Activated CD4-positive, alpha-beta T cell treated with anti-CD3 and anti-CD28 coated beads, Interleukin-2, amount 50 U/mL, for 48 hours (primary cell): ENCODE measurements at regions not wholly inside any gene's neighbourhood (a gene's known extent, or its start where the extent isn't known, plus 50 kb on each side); places are given as distances from the start of the nearest gene placed in this dataset.
"Not testable (repeated sequence)": the region's sequence is repeated elsewhere in the genome, so short reads cannot be mapped to it uniquely, and the experiment has no call there.

Source experiments
- DNase-seq, 2 experiments: peaks; one replicate each; pipeline ENCODE4 v3.0.0-alpha.2; 2020

DNA sequence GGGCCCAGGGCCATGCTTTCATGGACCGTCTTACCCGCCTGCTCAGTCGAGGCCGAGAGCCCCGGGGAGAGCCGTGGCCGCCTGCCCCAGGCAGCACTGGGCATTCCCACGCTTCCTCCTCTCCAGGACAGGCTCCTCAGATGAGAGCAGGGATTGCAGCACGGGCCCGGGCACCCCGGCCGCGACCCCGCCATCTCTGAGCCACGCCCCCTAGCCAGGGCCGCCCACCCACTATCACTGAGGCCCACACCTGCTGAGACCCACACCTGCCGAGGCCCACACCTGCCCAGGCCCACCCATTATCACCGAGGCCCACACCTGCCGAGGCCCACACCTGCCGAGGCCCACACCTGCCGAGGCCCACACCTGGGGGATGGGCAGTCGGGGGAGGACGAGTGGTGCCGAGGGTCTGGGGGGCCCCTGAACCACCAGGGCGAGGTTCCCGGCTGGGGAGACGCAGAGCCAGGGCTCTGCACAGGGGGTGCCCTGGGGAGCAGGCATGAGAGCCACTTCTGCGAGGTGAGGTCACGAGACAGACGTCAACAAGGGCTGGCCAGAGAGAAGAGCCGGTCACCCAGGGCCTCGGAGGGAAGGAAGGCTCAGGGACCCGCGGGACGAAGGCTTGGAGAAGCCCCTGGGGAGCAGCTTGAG is 235.6 kb downstream of the ERMARD start:
- DNase-seq = no peak

DNA sequence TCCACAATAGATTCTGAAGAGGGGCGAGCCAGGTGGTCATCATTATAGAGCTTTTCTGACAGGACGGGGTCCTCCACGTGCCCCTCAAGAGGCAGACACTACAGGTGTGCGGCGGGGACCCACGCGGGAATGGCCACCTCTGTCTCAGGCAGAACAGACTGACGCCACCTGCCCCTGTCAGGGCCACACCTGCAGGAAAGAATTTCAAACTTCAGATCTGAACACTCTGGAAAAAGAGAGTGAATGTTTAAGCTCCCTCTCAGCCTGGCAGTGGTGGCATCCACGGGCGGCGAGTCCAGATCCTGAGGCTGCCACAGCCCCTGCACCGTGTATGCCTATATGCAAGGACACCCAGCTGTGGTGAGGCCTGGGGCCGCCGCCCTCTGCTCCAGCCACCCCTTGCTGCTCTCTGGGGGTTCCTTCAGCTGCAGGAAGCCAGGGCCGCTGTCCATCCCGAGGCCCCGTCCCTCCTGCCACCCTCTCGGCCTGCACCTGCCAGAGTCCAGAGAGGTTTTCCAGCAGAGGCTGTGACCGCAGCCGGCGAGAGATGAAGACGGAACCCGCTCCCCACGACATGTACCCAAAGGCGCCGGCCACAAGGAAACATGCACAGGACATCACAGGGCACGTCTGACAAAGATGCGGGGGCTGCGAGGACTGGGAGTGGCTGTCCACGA is 234.9 kb downstream of the ERMARD start:
- DNase-seq = no peak

DNA sequence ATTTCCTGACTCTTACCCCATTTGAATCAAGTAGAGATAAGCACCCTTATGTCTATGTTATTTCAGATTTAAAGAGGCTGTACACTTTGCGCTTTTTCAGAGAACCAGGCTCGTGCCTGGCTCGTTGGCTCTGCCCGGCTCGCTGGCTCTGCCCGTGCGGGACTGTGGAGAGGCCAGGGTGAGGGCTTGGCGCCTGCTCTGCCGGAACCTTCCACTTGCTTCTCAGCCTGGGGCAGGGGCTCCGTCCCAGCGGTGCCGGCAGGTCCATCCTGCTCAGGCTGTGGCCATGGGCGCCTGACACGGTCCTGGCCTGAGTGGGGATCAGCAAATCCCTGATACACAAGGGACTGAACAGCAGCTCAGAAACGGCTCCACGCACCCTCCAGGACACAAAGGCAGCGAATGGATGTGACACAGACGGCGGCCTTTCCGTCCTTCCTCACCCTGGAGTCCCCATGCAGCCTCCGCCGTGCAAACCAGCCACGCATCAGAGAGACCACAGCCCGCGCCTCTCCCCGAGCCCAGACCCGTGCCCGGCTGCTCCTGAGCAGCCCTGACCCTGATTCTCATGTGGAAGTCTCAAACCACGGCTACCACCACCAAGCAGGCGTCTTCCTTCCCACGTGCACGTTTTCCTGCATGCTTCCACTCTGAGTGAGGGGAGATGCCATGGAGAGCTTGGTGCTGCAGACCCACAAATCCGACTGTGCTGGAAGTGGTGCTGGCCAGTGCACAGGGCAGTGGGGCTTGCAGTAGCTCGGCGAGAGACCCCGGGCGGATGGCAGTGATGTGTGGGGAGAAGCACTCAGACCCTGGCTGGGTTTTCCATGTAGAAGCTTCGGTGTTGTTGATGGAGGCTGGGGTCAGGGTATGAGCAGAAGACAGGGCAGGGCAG is 233.9 kb downstream of the ERMARD start:
- DNase-seq = no peak

DNA sequence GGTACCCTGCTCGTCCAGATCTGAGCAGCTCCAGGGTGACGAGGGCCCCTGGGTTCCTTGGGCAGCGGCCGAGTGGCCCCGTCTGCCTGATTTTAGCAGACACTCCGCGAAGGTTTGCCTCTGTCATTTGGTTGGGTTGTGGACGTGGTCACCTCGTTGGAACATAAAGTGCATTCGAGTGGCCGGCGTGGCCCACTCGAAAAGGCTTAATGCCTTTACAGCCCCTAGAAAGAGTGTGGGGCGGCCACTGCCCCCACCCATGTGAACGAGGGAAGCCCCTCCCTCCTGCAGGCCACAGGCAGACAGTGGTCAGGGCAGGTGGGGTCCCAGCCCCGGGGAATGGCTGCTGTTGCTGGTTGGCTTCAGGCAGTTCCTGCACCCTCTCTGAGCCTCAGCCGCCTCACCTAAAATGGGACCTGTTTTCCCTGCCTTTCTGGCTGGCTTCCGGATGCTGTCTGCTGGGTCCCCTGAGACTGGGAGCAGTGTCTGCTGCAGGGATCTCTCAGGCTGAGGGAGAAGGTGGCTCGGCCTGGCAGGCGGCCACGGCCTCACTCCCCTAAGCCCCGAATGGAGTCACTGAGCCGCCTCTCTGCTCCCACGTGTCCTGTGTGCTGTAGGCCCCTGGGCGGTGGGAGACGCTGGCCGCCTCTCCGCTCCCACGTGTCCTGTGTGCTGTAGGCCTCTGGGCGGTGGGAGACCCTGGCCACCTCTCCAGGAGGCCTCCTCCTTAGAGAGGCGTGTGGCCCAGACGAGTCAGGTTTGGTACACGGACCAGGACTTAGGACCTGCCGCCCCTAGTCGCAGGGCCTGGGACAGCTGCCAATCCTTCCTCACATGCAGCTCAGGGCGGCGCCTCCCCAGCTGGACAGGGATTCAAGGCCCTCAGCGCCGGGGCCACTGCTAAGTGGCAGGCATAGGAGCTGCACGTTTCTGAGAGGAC is 233.0 kb downstream of the ERMARD start:
- no peak for DNase-seq

DNA sequence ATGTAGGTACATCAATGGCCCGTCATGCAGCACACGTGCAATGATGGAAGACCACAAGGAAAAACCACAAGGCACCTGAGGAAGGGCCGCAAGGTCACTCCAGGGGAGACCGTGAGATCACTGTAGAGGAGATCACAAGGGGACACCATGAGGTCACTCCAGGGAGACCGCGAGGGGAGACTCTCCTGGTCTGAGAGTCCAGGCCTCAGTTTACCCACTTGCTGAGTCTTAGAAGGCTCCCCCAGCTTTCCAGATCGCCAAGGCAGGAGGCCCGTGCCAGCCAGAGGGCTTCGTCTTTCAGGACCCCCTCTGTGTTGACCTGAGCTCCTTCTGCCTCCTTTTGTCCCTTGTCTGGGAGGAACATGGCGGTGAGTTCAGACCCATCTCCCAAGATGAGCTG is 232.2 kb downstream of the ERMARD start:
- DNase-seq = no peak

DNA sequence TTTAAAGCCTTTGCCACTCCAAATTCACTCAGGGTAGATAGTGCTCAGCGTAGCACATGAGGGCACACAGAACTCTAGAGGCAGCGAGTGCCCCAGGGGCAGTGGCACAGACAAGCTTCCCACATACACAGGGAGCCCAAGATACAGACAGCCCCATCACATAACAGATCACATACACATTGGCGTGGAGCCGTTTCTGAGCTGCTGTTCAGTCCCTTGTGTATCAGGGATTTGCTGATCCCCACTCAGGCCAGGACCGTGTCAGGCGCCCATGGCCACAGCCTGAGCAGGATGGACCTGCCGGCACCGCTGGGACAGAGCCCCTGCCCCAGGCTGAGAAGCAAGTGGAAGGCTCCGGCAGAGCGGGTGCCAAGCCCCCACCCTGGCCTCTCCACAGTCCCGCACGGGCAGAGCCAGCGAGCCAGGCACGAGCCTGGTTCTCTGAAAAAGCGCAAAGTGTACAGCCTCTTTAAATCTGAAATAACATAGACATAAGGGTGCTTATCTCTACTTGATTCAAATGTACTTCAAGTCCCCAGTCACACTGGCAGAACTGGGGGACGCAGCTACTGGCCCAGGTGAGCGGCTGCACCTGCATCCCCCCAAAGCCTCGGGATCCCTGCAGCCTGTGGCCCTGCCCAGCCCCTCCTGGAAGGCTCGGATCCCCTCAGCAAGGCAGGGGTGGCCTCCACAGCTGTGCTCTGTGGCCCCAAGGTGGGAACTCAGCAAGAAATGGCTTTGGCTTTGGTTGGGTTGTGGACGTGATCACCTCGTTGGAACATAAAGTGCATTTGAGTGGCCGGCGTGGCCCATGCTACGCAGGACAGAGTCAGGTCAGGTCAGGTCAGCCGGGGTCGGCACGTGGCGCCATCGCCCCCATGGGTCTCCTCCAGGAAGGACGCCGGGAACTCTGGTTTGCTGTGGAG is 231.3 kb downstream of the ERMARD start:
- no peak for DNase-seq

DNA sequence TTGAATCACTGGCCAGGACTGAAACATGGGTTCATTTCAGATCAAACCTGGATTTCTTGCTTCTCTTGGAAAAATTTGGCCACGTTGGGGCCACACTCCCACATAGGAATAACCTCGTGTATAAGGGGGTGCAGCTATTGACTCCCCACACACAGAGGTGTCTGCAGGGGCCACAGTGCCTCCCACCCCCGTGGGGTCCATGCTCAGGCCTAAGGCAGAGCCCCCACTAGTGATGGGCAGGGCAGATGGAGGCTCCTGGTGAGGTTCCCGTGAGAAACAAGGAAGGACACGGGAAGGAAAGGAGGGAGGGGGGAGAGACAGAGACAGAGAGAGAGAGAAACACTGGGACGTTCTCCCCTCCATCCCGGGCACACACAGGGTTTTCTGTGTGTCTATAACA is 230.5 kb downstream of the ERMARD start:
- no peak for DNase-seq

DNA sequence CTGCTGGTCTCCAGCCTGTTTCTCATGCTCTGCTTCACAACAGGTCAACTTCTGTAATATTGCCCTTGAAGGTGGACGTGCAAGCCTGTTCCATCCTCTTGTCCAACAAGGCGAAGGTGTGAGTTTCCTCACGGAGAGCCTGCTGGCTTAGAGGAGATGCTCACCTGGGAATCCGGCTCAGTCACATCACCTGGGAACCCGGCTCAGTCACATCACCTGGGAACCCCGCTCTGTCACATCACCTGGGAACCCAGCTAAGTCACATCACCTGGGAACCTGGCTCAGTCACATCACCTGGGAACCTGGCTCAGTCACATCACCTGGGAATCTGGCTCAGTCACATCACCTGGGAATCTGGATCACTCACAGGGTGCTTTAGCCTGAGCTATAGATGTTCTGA is 230.1 kb downstream of the ERMARD start:
- no peak for DNase-seq

DNA sequence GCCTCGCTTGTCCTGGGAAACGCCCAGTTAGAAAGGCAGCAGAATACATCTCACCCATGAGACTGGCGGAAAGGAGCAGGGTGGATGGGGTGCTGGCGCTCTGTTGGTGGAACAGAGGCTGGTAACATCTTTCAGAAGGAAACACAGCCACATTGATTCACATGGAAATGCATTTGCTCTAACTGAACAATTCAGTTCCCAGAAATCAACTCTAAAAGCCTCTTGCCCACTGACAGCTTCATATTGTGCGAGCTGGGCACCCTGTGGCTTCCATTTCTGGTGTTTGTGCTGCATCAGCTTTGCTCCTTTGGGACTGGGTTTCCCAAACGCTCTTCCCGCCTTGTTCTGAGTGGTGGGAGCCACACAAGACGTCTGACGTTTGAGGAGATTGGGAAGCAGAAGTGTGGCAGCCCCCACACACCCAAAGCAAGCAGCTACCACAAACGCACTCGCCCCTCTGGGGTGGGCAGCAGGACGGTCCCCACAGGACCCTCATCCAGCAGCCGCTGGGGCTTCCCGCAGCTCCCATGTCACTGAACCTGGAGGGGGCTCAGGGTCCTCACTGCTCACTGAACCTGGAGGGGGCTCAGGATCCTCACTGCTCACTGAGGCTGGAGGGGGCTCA is 229.5 kb downstream of the ERMARD start:
- no peak for DNase-seq

DNA sequence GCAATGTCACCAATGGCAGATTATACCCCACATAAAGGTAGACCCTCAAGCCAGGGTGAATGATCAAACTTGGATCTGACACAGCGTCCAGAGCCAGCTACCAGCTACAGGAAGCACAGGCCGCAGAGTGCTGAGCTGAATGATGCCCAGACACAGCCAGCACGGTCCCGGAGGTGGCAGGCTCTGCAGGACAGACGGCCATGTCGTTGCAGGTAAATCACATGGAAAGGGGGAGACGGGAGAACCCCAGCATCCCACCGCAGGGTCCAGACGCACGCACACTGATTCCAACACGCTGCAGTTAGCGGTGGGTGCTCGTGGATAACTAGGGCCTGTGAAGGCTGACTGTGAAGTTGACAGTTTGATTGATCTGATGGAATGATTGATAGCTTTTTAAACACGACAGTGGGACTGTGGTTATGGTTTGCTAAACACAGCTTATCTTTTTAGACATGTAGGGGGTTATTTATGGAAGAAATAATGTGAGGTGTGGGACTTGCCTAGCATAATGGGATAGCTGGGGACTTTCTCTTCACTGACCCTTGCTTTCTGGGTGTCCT is 228.5 kb downstream of the ERMARD start:
- DNase-seq = no peak

DNA sequence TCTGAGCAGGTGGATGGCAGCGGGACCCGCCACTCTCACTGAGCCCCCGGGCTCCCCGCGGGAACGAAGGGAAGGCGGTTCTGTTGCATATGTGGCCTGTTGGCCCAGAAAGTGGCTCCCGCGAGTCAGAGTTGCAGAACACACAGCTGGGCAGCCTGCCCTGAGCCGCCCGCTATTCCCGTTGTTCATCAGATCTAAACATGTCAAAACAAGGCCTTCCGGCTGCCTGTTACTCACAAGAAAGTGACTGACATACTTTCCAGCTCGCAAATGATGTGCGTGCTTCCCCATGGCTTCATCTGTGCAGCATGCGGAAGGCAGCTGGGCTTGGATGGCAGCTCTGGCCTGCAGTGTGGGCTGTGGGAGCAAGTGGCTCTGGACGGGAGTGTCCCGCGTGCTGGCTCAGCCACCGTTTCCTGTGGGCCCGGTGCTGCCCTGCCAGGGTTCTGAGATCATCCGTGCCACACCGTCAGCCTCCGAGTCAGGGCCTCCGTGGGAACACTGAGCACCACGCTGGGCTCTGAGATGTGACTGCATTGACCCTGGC is 227.3 kb downstream of the ERMARD start:
- no peak for DNase-seq

DNA sequence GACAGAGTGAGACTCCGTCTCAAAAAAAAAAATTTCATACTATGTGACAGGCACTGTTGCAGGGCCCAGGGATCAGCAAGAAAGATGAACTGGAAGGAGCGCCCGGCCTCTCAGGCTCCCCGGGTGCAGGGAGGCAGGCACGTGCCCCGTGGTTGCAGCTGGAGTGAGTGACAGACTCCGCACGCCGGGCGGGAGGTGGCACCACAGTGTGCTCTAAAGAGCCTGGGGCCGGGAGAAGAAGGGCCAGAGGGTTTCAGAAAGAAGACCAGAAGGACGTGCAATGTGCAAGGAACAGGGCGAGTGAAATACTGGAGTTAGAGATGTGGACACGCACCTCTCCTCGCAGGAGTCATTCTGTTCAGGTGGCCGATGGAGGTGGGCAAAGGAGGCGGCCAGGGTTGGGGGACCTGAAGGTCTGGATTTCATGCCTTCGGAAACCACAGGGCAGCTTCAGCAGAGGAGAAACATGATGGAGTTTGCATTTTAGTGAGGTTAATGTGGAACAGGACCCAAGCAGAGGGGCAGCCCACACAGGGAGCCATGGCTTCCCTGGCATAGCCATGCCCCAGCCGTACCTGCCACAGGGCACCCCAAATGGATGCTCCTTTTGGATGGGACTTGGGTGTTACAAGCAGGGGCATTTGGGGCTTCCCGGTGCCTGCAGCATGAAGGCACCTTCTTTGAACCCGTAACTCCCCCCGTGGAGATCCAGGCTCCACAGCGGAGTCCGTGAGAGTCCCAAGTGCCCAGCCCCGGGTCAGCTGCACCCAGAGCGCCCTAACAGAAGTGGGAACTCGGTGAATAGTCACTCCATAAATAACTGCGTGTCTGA is 226.2 kb downstream of the ERMARD start:
- DNase-seq = no peak

DNA sequence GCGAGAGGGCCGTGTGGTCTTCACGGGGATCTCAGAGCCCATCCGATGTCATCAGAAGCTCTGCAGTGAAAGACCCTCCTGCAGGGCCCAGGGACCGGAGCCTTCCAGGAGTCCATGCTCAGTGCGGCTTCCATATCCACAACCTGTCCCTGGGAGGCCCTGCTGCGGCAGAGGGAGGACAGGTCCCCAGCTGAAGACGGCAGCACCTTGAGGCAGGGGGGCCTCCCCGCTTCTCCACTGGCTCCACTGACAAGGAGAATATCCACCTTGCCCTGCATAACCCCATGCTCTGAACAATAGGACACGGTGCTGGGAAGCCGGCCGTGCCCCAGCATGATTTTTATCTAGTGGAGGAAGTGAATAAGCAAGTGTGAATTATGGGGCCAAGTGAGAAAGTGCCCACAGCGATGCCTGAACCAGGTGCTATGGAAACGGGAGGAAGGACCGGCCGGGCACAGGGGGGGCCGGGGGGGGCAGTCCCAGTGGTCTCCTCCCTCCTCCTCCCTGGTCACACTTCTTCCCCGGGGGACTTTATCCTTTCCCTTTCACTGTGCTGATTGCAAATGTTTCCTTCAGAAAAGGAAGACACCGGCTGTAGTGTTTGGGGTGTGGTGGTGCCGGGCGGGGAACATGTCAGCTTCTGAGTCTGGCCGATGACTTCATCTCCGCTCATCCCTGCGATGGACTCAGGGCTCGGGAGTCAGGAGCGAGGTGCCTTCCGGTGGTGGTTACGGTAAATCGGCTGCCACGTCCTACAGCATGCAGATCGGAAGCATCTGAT is 225.1 kb downstream of the ERMARD start:
- DNase-seq = no peak

DNA sequence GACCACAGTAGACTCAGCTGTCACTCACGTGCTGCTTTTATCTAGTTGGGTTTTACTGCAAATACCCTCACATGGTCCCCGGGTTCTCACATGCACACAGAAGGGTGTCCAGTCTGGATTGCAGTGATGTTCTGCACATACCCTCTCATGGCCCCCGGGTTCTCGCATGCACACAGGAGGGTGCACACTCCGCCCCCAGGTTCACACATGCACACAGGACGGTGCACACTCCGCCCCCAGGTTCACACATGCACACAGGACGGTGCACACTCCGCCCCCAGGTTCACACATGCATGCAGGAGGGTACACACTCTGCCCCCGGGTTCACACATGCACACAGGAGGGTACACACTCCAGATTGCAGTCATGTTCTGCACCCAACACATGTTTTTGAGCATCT is 224.3 kb downstream of the ERMARD start:
- DNase-seq = no peak

DNA sequence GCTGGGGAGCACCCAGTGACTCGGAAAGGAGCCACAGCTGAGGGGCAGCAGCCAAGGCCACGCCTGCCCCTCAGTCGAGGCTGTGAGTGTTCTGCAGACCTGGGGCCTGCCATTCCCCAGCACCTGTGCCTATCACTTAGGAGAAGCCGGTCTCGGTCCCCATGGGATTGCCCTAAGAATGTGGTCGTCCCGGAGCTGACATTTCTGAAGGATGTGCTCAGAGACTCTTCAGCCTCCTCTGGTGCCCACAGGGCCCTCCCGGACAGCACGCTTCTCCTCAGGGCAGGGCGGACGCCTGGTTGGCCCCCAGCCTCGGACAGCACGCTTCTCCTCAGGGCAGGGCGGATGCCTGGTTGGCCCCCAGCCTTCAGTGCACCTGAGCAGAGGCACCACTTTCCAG is 223.9 kb downstream of the ERMARD start:
- DNase-seq = no peak

DNA sequence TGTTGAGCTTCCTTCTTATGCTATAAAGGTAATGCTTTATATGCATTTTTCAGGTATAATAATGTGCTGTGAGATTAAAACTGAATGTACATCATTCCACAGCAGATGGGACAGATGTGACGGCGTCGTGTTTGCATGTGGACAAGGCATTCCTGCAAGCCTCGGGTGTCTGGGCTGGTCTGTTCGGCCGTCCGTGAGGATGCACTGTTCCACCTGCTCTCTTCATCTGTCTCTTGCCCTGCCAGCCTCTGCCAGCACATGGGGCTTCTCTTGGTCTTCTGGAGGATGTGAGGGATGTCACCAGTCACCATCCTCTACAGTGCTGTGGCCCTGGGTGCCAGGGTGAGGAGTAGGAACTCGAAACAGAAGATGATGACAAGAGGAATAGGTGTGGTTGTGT is 223.2 kb downstream of the ERMARD start:
- no peak for DNase-seq

DNA sequence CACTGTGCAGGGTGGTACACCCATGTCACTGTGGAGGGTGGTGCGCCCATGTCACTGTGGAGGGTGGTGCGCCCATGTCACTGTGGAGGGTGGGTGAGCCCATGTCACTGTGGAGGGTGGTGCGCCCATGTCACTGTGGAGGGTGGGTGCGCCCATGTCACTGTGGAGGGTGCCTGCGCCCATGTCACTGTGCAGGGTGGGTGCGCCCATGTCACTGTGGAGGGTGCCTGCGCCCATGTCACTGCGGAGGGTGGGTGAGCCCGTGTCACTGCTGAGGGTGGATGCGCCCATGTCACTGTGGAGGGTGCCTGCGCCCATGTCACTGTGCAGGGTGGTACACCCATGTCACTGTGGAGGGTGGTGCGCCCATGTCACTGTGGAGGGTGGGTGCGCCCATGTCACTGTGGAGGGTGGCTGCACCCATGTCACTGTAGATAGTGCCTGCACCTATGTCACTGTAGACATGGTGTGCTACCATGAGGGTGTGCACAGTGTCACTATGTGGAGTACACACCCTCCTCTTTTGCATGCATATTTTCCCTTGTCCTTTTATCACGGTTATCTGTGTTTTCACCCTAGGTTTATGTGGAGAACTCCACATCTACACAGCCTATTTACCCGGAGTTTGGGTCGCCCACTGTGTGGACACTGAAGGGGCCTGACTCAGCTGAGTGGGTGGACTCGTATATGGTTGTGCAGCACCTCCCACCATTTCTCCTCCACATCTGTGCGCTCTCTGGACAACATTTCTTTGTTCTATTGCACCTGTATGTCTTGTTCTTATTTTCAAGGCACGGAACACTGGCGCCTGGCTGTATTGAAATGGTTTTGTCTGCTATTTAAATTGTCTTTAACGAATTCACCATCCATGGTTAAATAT is 222.4 kb downstream of the ERMARD start:
- not testable (repeated sequence) for DNase-seq

DNA sequence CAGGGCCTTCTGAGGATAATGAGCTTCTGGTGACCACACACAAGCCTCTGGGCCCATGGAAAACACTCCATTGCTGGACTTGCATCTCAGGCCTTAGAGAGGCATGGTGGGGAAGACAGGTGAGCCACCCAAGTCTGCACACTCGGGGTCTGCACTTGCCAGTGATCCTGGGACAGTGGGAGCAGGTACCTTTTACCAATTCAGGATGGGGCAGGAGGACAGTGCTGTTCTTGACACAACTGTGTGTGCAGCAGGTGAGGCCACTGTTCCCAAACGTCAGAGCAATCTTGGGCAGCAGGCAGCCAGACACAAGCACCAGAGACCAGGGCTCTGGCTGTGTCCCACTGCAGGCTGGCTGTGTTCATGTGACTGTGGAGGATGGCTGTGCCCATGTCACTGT is 221.3 kb downstream of the ERMARD start:
- no peak for DNase-seq
